CD4-positive, alpha-beta T cell treated with Interleukin-4 for 4 hours (primary cell): ENCODE measurements at regions not wholly inside any gene's neighbourhood (a gene's known extent, or its start where the extent isn't known, plus 50 kb on each side); places are given as distances from the start of the nearest gene placed in this dataset.

Experiments
- DNase-seq: peaks from one replicate; pipeline ENCODE4 v3.0.0-alpha.2; 2020

DNA sequence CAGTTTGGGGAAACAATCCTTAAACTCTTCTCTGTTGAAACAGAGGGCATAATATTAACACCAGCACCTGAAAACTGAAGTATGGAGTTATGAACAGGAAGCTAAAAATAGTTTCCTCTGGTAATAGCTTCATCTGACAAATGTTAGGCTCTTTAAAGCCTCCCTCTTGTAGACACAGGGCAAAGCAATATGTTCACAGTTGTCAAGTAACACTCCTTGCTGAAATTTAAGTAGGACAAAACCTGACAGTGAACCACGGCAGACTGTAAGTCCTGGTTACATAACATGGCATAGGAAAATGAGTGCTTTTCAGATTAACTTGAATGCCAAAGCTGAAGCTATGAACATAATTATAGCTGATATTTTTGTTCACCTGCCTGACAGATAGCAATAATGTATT lies 172.9 kb downstream of the CMPK2 start:
- no peak for DNase-seq

DNA sequence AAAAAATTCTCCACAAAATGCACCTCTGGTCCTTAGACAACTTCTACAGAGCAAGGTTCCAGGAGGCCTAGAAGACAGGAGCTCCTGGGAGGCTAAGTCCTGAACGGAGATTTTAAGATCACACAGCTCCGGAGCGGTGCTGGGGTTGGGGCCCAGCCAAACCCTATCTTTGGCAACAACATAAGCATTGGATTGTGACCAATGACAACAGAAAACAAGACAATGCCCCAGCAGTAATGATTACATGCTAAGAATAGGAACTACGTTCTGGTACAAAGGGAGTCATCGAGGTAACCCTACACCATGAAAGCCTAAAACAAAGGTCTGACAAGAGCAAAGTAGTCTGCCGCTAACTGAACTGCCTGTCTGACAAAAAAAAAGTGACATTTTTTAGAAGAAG lies 171.2 kb downstream of the CMPK2 start:
- no peak for DNase-seq

DNA sequence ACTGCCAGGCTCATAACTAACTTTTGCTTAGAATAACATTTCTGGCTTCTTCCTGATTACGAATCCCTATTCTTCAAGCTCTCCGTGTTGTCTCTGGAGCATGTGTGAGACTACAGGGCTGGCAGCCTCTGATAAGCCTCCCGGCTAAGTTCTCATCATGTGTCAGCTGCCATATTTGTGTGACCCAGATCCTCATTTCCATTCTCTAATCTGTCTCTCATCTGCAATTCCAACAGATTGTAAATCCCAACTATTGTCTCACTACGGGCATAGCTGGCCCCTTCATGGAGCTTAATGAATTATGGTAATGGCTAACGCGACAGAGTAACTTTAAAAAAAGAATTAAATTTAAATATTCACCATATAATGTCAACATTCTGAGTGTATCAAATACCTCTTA lies 165.4 kb downstream of the CMPK2 start:
- no peak for DNase-seq

DNA sequence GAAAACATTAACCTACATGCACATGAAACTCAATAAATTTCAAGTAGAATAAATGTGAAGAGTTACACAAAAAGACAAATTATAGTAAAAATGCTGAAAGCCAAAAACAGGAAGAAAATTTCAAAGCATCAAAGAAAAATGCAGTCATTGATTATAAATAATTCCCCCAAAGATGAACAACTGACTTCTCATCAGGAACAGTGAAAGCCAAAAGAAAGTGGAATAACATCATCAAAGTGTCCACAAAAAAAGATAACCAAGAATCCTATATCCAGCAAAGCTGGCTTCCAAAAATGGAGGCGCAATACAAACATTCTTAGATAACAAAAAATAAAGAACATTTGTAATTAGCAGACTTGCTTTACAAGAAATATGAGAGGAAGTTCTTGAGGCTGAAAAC lies 161.6 kb downstream of the CMPK2 start:
- no peak for DNase-seq

DNA sequence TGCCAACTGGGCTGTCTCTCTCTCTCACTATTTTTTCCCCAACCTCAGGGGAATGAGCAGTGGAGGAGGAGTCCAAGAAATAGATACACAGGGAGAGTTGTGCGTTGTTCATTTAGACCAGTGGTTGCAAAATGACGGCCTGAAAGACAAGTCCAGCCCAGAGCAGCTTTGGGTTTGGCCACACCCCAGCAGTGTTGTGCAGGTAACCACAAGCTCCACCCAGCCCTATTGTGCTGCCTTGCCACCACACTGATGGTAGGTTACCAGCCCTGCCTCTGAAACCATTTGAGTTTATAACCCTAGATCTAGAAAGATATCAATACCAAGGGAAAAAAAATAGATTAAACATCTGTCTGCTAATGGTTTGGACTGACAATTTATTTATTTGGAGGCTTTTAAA lies 144.3 kb downstream of the CMPK2 start:
- no peak for DNase-seq

DNA sequence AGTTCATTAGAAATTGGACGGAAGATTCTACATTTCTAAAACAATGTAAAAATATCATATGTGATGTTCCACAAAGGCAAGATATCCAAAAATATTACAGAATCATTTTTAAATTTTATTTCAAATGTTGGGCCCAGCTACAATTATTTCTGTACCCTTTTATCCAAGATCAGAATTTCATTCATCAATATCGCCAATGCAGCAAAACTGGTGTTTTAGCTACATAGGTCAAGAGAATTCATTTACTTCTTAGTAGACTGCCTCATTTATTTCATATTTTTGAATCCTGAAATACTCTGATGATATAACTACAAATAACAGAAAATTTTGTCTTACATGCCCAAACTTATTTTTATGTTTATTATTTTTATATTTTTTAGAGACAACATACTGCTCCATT lies 143.1 kb downstream of the CMPK2 start:
- DNase-seq = no peak

DNA sequence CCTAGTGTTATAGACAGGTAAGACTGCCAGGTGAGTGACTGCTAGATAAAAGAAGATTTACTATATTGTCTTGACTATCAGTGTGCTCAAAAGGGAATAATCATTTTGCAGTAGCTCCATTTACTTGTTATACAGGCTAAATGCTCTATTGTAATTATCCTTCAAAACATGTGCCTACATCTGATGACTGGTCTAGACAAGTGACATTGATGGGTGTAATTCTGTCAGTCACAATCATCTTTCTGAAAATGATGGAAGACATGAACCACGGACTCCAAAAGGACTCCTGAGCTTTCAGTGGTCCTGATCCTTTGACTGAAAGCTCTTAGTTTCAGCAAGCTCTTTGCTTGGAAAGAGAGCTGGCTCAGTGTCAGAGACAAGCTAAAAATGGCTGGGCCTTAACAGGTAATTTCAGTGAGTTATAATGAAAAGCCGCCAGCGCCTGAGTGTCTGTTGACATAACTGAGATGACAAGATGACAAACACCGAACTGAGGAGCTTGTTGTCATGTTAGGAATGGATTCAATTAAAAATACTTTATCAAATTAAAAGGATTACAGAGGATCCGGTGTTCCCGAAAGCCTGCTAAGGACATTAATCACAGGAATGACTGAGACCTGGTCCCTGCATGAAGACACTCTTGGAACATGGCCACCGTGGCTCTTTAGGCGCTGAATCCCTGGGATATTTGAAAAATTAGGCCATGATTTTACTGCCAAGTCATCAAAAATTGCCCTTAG lies 141.7 kb downstream of the CMPK2 start:
- no peak for DNase-seq

DNA sequence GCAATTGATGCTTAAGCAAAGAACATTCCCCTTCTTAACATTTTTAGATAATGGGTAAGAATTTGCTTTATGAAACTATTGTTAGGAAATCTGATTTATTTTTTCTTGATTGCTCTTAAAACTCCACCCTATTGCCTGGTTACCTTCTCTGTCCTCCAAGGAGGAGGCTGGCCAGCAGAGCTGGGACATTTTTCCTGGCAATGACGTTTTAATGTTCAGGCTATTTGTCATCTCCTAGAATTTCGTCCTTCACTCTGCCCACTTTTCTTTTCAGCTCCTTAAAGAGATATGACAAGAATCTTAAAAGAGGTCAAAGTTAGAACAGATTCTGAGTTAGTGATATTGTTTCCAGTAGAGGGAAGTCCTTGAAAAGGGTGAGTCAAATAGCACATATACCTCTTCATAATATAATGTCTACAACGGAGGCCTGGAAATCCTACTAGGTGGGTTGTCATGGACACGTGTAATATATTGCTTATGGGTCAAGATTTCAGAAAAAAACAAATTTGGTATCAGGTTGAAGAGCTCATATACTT lies 141.0 kb downstream of the CMPK2 start:
- no peak for DNase-seq

DNA sequence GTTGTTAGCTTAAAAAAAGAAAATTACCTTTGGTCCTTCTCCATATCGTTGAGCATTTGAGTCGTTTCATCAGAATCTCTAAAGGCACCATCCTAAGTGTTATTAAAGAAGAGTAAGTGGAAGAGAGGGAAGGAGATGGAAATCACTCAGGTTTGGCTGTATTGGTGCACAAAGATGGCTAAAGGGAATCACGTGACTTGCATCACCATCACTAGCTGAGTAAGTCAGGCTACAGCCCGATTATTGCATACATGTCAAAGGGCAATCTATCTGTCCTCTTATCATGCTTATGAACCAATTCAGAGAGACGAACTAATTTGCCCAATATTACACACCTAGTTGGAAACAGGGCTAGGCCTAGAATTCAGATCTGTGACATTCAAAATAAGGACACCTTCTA lies 137.6 kb downstream of the CMPK2 start:
- no peak for DNase-seq

DNA sequence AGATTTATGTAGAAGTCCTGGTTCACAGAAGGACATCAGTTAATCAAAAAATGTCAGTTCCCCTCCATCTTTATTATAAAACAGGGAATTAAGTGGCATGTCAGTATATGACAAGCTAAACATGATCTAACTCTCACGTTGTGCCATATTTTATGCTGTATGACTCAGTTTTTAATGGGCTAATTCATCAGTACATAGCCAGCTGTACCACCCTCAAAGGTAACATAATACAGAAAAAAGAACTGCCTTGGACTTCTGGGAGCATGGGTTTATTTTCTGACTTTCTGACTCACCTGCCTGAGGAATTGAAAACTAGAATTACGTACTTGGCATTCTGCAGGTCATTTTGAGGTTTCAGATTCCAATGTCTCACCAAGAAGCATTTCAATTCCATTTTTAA lies 135.7 kb downstream of the CMPK2 start:
- no peak for DNase-seq

DNA sequence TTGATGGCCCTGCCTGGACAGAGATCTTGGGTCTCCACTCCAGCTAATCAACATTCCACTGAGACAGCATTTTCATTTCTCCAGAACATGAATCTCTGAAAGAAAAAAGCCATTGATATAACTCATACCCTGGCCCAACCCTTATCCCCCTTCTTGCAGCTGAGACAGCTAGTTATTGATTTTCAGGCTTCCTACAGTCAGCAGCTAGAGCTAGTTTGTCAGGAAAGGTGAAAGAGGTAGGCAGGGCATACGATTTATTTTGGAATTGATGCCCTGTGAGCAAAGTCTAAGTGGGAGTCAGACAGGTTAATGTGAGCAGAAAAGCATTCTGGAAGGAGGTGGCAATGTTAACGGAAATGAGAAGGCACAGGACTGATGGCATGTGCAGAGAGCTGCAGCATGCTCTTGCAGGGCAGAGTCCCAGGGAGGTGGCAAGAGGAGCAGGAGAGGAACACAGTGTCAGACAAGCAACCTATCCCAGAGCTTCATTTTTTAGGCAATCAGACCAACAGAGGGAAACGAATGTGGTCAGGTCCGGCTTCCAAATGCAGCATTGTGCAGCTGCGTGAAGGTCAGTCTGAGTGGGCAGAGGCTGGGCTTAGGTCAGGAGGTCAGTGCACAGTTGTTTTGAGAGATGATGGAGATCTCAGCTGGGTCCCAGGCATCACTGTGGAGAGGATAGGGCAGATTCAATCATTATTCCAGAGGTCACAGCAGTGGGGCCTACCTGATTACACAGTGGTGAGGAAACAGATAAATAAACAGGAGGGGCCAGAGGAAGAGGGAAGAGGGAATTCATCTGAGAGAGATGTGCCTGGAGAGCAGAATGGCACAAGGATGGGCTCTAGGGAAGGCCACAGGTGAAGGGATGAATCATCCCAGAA lies 134.8 kb downstream of the CMPK2 start:
- DNase-seq = no peak

DNA sequence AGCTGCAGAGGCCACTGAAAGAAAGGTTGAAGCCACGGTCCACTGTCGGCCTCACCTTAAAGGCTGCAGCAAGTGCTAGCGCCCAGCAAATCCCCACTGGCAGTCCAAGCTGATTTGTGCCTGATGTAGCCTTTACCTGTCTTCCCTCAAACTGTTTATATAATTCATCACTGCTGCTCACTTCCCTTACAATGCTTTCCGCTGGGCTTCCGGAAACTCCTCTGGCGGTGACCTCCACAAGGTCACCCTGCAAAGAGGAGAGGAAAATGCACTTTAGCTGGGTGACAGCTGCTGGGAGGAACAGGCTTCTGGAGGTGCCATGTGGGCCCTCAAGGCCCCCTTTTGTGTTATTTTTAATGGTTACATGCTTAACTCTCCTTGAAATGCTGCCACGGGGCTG lies 126.2 kb downstream of the CMPK2 start:
- no peak for DNase-seq

DNA sequence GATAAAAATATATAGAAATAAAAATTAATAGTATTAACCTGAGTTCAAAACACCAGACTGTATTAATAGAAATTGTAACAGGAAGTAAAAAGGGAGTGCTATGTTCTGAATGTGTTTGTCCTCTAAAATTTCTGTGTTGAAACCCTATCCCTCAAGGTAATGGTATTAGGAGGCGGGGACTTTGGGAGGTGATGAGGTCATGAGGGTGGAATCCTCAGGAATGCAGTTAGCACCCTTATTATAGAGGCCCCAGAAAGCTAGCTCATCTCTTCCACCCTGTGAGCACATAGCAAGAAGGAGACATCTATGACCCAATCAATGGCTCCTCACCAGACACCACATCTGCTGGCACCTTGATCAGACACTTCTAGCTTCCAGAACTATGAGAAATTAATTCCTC lies 124.5 kb downstream of the CMPK2 start:
- DNase-seq = no peak

DNA sequence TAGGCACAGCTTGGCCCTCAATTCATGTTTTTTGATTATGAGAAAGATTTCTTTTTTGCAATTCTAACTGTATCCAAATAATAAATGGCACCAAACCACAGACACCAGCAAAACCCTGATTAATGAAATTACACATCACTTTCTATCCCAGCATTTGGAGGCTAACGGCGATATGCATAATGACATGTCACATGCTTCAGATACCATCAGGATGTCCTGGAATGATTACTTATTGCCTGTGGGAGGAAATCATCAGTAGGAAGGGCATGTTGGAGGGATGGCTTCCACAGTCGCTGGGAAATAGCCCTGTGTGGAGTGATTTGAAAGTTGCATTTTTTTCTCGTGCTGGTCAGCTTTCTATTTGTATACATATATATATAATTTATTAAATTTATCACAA lies 121.7 kb downstream of the CMPK2 start:
- no peak for DNase-seq

DNA sequence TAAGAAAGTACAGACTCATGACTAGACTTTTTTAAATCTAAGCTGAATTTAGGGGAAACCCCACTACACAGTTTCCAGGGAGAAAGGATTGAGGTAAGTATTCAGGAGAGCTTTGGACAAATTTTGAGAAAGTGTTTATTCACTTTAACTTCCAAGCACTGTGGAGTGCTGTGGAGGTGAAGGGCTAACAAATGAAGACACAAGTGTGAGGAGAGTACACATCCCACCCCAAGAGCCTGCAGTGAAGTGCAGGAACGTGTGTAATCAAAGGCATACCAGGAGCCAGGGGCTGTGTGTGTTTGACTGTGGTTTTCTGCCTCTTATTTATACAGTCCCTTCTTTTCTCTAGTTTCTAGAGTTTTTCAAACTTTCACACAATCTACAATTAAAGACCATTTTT lies 118.3 kb downstream of the CMPK2 start:
- DNase-seq = no peak

DNA sequence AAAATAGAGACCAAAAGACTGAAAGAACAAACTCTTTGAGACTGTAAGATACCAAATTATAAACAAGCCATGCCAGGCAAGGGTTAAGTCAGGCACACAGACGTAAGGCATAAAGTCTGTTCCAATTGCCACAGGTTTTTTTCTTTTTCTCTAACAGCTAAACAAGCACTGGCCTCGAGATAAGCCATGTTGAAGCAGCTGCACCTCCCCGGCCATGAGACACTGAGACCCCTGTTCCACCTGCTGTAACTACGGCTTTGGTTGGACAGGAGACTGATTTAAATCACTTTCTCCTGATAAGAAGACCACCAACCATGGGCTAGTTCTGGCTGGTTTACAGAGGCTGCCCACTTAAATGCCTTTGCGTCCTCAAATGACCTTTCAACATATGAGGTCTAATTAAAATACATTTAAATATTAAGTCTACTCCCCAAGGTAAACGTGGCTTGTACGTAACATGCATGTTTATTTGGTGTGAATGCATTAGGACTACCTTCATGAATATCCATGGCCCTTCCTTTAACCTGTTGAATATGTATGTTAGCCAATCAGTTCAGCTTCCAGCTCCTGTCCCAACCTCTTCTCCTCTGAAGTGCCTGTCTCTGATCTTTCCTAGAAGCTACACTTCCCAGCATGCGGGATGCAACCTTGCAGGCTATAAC lies 117.2 kb downstream of the CMPK2 start:
- DNase-seq = no peak

DNA sequence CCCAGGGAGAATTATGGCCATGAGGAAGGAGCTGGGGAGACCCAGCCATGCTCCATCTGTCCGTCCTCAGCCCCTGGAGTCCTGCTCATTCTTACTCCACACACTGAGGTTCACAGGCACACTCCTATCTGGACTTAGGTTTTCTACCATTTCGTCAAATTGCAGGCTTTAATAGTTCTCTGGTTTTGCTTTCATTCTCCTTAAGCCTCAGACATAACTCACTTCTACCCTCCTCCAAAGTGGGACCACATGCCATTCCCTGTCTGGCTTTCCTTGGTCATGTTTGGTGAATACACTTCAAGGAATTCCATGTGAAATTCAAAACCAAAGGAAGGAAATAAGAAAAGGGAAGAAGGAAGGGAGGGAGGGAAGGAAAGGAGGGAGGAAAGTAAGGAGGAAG lies 115.7 kb downstream of the CMPK2 start:
- no peak for DNase-seq

DNA sequence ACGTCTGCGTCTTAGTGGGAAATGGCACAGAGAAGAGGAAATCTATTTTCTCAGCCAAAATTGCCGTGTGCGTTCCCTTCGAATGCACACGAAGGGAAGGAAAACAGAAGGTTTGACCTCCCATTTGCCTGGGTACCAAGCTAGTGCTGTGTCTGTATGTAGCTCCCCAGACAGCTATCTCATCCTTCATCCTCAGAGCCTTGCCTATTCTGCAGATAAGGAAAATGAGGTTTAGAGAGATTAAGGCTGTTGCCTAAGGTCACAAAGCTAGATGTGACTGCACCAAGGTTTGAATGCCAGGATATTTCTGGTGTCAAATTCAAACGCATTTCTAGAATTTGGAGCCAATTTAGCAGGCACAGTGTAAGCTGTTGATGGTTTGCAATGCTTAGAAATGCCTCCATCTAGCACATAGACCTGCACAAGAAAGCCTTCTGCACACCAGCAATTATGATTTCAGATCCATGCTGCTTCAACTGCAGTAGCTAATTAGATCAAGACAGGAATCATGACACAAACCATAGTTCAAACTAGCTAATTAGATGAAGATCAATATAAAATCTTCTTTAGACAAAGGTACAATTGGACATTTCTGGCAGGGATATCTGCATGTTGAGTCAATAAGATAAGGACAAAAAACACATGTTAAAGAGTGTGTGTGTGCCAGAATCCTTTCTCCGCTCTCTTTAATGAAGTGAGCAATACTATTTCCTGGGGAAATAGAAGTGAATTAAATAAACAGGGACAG lies 115.1 kb downstream of the CMPK2 start:
- DNase-seq = no peak

DNA sequence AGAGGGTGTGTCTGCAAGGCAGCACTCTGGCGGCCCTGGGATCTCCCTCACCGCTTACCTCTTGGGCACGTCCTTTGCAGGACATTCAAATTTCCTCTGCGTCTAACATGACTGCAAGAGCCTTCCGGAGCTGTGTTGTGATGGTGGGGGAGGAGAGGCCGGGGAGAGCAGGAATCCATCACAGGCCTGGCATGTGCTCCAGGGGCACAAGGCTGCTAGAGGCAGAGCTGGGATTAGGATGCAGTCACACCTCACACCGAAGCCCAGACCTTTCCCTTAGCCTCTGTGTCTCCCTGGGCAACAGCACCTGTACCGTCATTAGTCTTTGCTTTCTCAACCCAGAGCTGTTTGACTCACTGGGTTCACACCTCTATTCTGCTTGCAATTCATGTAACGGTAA lies 111.3 kb downstream of the CMPK2 start:
- no peak for DNase-seq

DNA sequence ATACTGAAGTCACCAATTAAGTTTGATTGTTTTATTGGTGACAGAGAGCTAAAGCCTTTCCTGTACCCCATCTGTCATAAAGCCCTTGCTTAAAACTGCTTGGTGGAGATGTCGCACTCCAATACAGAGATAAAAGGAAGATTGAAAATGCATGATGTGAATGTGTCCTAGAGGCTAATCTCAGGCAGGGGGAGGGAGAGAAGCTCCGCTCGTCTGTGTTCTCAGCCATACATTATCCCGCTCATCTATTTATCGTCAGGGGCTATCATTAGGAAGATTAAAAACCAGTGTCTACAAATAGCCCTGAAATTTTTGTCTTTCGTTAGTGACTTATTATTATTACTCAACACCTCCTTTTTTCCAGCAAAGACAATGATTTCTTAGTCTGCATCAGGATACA lies 110.3 kb downstream of the CMPK2 start:
- no peak for DNase-seq

DNA sequence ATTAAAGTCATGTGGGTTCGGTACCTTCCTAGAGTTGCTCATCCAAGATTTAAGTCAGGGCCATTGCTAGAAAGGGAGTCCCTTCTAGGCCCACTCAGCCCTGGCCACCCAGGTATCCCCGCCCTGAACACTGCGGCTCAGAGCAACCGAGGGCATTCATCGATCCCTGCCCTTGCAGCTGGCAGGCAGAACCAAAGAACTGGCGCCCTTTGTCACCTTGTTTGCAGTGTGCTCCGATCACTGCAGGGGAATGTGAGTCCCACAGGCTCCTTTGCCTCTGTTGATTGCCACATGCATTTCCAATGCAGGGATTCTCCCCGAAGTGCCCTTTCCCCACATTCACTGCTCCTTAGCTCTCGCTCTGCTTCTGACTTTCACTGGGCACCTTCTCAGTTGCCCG lies 108.5 kb downstream of the CMPK2 start:
- no peak for DNase-seq

DNA sequence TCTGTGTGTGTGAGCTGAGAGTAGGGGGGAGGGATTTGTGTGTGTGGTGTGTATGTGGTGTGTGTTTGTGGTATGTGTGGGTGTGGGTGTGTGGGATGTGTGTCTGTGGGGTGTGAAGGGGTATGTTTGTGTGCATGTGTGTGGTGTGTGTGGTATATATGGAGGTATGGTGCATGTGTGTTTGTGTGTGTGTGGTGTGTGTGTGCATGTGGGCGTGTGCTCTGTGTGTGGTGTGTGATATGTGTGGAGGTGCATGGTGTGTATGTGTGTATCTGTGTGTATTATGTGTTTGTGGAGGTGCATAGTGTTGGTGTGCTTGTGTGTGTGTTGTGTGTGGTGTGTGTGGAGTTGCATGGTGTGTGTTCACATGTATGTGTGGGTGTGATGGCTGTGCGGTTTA lies 106.0 kb downstream of the CMPK2 start:
- no peak for DNase-seq

DNA sequence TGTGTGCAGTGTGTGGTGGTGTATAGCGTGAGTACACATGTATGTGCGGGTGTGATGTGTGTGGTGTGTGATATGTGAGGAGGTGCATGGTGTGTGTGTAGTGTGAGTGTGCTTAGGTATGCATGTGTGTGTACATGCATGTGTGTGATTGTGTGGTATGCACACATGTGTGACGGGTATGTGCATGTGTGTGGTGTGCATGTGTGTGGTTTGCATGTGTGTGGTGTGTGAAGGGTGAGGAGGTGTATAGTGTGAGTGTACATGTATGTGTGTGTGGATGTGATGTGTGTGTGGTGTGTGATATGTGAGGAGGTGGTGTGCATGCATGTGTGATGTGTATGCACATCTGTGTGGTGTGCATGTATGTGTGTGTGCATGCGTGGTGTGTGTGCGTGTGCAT lies 105.6 kb downstream of the CMPK2 start:
- no peak for DNase-seq
